Suprapubic skin (tissue), 4 donors: ENCODE measurements at regions not wholly inside any gene's neighbourhood (a gene's known extent, or its start where the extent isn't known, plus 50 kb on each side); places are given as distances from the start of the nearest gene placed in this dataset.

Source experiments
- DNase-seq, 2 donors: peaks; one replicate each; pipeline ENCODE4 v3.0.0-alpha.2; 2019; ENCODE audit warnings: low spot score in 2 of 2
- H3K27ac ChIP-seq: fragments of 200-600 bp; sonication (generic); one replicate; pipeline ENCODE4 v1.5.1; 2019
- H3K27me3 ChIP-seq: fragments of 200-600 bp; sonication (generic); one replicate; pipeline ENCODE4 v1.5.1; 2019
- H3K36me3 ChIP-seq: fragments of 200-600 bp; sonication (generic); one replicate; pipeline ENCODE4 v1.5.1; 2019
- H3K4me1 ChIP-seq: fragments of 200-600 bp; sonication (generic); one replicate; pipeline ENCODE4 v1.5.1; 2019
- H3K4me3 ChIP-seq: fragments of 200-600 bp; sonication (generic); one replicate; pipeline ENCODE4 v1.5.1; 2019; ENCODE audit warnings: mild to moderate bottlenecking
- H3K9me3 ChIP-seq: fragments of 200-600 bp; sonication (generic); one replicate; pipeline ENCODE4 v1.5.1; 2019
- EP300 ChIP-seq: sonication (generic); formaldehyde crosslinking; IDR thresholded peaks from one replicate; pipeline ENCODE4 v1.6.1; 2017; ENCODE audit warnings: antibody characterized with exemption
- POLR2A ChIP-seq, 2 donors: fragments of 450-650 bp; IDR thresholded peaks; one replicate each; pipeline ENCODE4 v1.6.1; 2017; ENCODE audit warnings: antibody characterized with exemption in 2 of 2, mild to moderate bottlenecking in 2 of 2, moderate library complexity in 2 of 2
- POLR2AphosphoS5 ChIP-seq, 3 donors: sonication (generic); formaldehyde crosslinking; IDR thresholded peaks; one replicate each; pipeline ENCODE4 v1.6.1; 2017; ENCODE audit warnings: antibody characterized with exemption in 3 of 3
- WGBS: methylation state at CpG from one replicate; pipeline ENCODE4 v1.1.5; 2018; 5-methylcytosine and 5-hydroxymethylcytosine counted together
- TF ChIP-seq, protein P1 (sequence below), 2 donors: fragments of 200-600 bp in 1 of 2; fragments of 450-650 bp in 1 of 2; sonication (generic) in 1 of 2; IDR thresholded peaks; one replicate each; pipeline ENCODE4 v1.5.1; 2016 to 2019; ENCODE audit warnings: antibody characterized with exemption in 2 of 2, mild to moderate bottlenecking in 1 of 2, moderate library complexity in 1 of 2

DNA sequence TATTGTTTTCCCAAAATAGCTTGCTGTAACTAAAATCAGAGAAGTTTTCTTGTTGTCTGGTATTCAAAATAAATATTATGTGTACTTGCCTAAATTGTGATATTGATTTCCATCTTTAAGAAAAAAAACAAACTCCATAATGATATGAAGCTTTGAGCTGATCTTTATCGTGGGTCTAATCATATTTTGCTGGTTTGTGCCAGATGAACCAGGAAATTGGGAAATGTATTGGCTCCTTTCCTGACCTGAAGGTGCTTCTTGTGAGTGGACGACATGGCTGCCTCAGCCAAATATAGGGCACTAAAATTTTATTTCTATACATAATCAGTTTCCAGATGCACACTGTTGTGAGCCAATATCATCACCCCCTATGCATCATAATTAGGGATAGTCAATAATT, 113.3 kb downstream of the DIPK2A start:
- no peaks in the 10 kb centered on the region for H3K9me3 ChIP-seq
- WGBS, result 32% methylated on average over 2 of the region's 2 CpGs
- TF ChIP-seq POLR2A (IDR thresholded peaks at IDR 0.05), result no peak
- TF ChIP-seq EP300, result no peak
- no peak for TF ChIP-seq POLR2AphosphoS5 (IDR thresholded peaks at IDR 0.05)
- TF ChIP-seq, protein P1, sequence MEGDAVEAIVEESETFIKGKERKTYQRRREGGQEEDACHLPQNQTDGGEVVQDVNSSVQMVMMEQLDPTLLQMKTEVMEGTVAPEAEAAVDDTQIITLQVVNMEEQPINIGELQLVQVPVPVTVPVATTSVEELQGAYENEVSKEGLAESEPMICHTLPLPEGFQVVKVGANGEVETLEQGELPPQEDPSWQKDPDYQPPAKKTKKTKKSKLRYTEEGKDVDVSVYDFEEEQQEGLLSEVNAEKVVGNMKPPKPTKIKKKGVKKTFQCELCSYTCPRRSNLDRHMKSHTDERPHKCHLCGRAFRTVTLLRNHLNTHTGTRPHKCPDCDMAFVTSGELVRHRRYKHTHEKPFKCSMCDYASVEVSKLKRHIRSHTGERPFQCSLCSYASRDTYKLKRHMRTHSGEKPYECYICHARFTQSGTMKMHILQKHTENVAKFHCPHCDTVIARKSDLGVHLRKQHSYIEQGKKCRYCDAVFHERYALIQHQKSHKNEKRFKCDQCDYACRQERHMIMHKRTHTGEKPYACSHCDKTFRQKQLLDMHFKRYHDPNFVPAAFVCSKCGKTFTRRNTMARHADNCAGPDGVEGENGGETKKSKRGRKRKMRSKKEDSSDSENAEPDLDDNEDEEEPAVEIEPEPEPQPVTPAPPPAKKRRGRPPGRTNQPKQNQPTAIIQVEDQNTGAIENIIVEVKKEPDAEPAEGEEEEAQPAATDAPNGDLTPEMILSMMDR (IDR thresholded peaks at IDR 0.05), result no peak

DNA sequence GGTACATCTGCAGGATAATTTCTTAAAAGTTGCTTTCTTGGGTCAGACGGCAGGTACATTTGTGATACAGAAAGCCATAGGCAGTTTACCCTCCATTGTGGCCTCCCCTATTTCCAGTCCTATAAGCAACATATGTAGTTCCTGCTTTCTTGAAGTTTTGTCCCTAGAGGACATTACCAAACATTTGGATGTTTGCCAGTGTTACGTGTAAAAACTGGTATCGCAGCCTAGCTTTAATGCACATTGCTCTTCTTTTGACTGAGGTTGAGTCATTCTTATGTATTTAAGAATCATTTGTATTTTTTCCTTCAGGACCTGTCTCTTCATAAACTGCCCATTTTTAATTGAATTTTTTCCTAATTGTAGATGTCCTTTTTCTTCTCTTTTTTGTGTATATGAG, 114.3 kb downstream of the DIPK2A start:
- Histone ChIP-seq H3K4me3 (no peak overlapping the region), H3K9me3 (no peaks in the 10 kb centered on the region), H3K27me3 (no peaks in the 10 kb centered on the region), H3K36me3 (no peaks in the 10 kb centered on the region), H3K4me1 (peaks cover 10% of the 10 kb centered on the region), H3K27ac (no peak overlapping the region)
- TF ChIP-seq POLR2A (IDR thresholded peaks at IDR 0.05) (no peak), EP300 (no peak), POLR2AphosphoS5 (IDR thresholded peaks at IDR 0.05) (no peak)
- TF ChIP-seq, protein P1 (IDR thresholded peaks at IDR 0.05), result no peak
- DNase-seq, result no peak
- 26% methylated on average over 3 of the region's 3 CpGs for WGBS

More for the DNA sequence above, 113.3 kb downstream of the DIPK2A start:
- Histone ChIP-seq H3K27ac (no peak overlapping the region), H3K36me3 (no peaks in the 10 kb centered on the region), H3K27me3 (no peaks in the 10 kb centered on the region), H3K4me1 (peaks cover 10% of the 10 kb centered on the region), H3K4me3 (no peak overlapping the region)
- DNase-seq, result no peak

DNA sequence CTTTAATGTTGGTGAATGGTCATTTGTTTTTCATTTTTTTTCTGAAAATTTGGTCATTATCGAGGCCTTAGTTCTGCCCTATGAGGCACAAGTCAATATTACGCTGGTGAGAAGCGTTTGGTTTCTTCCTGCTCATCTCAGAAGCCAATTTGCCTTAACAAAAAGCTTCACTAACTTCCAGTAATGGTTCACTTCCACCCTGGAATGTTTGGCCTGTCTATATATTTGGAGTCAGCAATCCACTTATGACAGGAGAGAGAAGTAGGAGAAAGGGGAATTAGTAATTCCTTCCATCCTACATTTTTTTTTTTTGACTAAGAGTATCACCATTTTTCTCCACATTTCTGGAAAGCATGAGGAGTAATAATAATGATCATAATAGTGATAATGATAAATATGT, 124.4 kb downstream of the DIPK2A start:
- no peak overlapping the region for H3K27ac ChIP-seq
- H3K9me3 ChIP-seq, result no peaks in the 10 kb centered on the region
- H3K4me3 ChIP-seq, result no peak overlapping the region
- DNase-seq, result no peak
- no peaks in the 10 kb centered on the region for H3K36me3 ChIP-seq
- no peak for TF ChIP-seq POLR2A (IDR thresholded peaks at IDR 0.05)
- TF ChIP-seq, protein P1 (IDR thresholded peaks at IDR 0.05), result no peak
- TF ChIP-seq EP300, result no peak
- TF ChIP-seq POLR2AphosphoS5 (IDR thresholded peaks at IDR 0.05), result no peak
- no peaks in the 10 kb centered on the region for H3K4me1 ChIP-seq
- no peaks in the 10 kb centered on the region for H3K27me3 ChIP-seq
- WGBS, result 88% methylated on average over 3 of the region's 3 CpGs

DNA sequence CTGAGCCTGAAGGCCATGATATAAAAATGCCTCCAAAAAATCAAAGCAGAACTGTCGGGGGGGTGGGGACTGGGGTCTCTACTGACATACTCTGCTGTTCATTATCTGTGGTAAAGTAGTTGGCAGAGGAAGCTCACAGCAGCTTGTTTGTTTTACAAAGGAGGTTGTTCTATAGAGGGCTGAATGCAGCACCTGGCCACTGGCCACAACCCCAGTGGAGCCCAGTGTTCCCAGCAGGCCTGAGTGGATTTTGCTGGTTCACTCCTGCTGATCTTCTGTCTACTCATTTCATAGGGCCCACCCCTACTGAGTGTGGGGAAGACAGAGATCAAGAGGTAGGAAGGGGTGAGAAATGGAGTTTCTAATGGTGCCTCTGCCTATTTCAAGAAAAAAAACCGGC, 125.5 kb downstream of the DIPK2A start:
- TF ChIP-seq POLR2A (IDR thresholded peaks at IDR 0.05) (no peak), EP300 (no peak), POLR2AphosphoS5 (IDR thresholded peaks at IDR 0.05) (no peak)
- TF ChIP-seq, protein P1 (IDR thresholded peaks at IDR 0.05), result no peak
- Histone ChIP-seq H3K27me3 (no peaks in the 10 kb centered on the region), H3K27ac (no peak overlapping the region), H3K4me1 (no peaks in the 10 kb centered on the region), H3K9me3 (no peaks in the 10 kb centered on the region), H3K36me3 (no peaks in the 10 kb centered on the region), H3K4me3 (no peak overlapping the region)
- no peak for DNase-seq
- WGBS, result 66% methylated on average over 2 of the region's 2 CpGs

DNA sequence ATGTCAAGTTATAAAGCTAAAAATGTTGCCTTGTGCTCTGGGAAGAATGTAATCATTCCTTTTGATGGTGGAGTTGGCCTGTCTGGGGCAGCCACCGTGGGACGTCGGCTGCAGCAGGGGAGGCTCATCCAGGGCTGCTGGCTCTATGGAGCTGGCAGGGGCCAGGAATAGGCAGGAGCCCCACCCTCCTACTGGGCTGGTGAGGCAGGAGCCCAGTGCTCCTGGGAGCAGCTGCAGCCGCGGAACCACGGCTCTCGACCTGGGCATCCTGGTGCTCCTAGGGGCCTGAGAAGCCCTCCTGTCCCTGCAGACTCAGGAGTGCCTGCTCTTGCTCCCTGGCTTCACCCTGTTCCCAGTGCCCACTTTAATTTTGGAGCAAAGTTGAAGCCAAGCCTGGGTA, 127.1 kb downstream of the DIPK2A start:
- TF ChIP-seq, protein P1 (IDR thresholded peaks at IDR 0.05), result no peak
- TF ChIP-seq POLR2A (IDR thresholded peaks at IDR 0.05), result no peak
- TF ChIP-seq POLR2AphosphoS5 (IDR thresholded peaks at IDR 0.05), result no peak
- TF ChIP-seq EP300, result no peak
- Histone ChIP-seq H3K4me1 (no peaks in the 10 kb centered on the region), H3K27ac (no peak overlapping the region), H3K27me3 (no peaks in the 10 kb centered on the region), H3K4me3 (no peak overlapping the region), H3K9me3 (no peaks in the 10 kb centered on the region), H3K36me3 (no peaks in the 10 kb centered on the region)
- no peak for DNase-seq
- 93% methylated on average over 7 of the region's 7 CpGs for WGBS
